ENCODE measurements at regions not wholly inside any gene's neighbourhood (a gene's known extent, or its start where the extent isn't known, plus 50 kb on each side); places are given as distances from the start of the nearest gene placed in this dataset.

- TF ChIP-seq HMG20A (CRISPR knock-in tag; conservative IDR thresholded peaks at IDR 0.05) (no peak), ZNF212 (CRISPR knock-in tag; IDR thresholded peaks at IDR 0.05) (no peak), ZNF584 (CRISPR knock-in tag; IDR thresholded peaks at IDR 0.05; ENCODE audit: low read depth) (no peak), ZBTB1 (CRISPR knock-in tag; IDR thresholded peaks at IDR 0.05; ENCODE audit: borderline replicate concordance, low read depth) (no peak), NCOR1 (IDR thresholded peaks at IDR 0.05) (peak; percentile 68), GTF2B (IDR thresholded peaks at IDR 0.05; ENCODE audit: extremely low read depth, insufficient read length) (no peak), RBM22 (IDR thresholded peaks at IDR 0.05; ENCODE audit: low read depth, low read length, poor library complexity, severe bottlenecking) (no peak), E2F6 (IDR thresholded peaks at IDR 0.05; ENCODE audit: borderline replicate concordance in 1 of 2, extremely low read depth in 1 of 2, insufficient read depth in 1 of 2, insufficient read length in 1 of 2, low read depth in 1 of 2, low read length in 1 of 2, poor library complexity in 1 of 2, severe bottlenecking in 1 of 2) (peak in 1 of 2 experiments; percentile 19), PML (IDR thresholded peaks at IDR 0.05; ENCODE audit: low read length) (peak; percentile 57), POLR2AphosphoS2 (IDR thresholded peaks at IDR 0.05; ENCODE audit: low read length) (no peak), U2AF1 (optimal IDR thresholded peaks at IDR 0.05; ENCODE audit: low read depth, low read length) (no peak), HDAC6 (IDR thresholded peaks at IDR 0.05; ENCODE audit: low read depth, low read length) (no peak), KDM1A (IDR thresholded peaks at IDR 0.05) (peak in 1 of 2 experiments; percentile 5; a peak in 1 of 4 replicates), ATF7 (IDR thresholded peaks at IDR 0.05) (peak; percentile 76; the same call in 1 of the 2 replicates), NR3C1 (CRISPR knock-in tag; IDR thresholded peaks at IDR 0.05) (no peak), ZC3H4 (CRISPR knock-in tag; IDR thresholded peaks at IDR 0.05; ENCODE audit: borderline replicate concordance) (no peak), CBFA2T2 (conservative IDR thresholded peaks at IDR 0.05) (peak; percentile 78), HDAC1 (IDR thresholded peaks at IDR 0.05) (no peak), MCM2 (IDR thresholded peaks at IDR 0.05; ENCODE audit: low read depth) (no peak), MED1 (CRISPR knock-in tag; IDR thresholded peaks at IDR 0.05; ENCODE audit: borderline replicate concordance) (no peak), SOX6 (IDR thresholded peaks at IDR 0.05) (peak; percentile 68), TRIM25 (IDR thresholded peaks at IDR 0.05; ENCODE audit: borderline replicate concordance) (no peak), ELF4 (CRISPR knock-in tag; IDR thresholded peaks at IDR 0.05) (no peak), ZNF507 (tag; conservative IDR thresholded peaks at IDR 0.05) (no peak), MAZ (CRISPR knock-in tag; conservative IDR thresholded peaks at IDR 0.05 in 1 of 2, IDR thresholded peaks at IDR 0.05 in 1 of 2) (no peak), TBP (optimal IDR thresholded peaks at IDR 0.05; ENCODE audit: low read depth, low read length) (no peak)
These were observed 448.8 kb upstream of the CITED2 start (continued) for GRCh38 chr6:139823099-139823807.

Measured in K562 (cell line).